NCI-H526 (cell line): ENCODE measurements at regions not wholly inside any gene's neighbourhood (a gene's known extent, or its start where the extent isn't known, plus 50 kb on each side); places are given as distances from the start of the nearest gene placed in this dataset.

Source experiments
- DNase-seq, 2 experiments: peaks; one replicate each; lab custom pipeline; 2025; lab: John Stamatoyannopoulos, UW

GRCh38 chr2:24439971-24440340 is 51.1 kb upstream of the NCOA1 start:
- DNase-seq = peak in 1 of 2 experiments; percentile 4

- no peak for DNase-seq
Measured at GRCh38 chr2:24439280-24439970, 51.6 kb upstream of the NCOA1 start.

GRCh38 chr2:24438106-24438505 is 52.9 kb upstream of the NCOA1 start:
- no peak for DNase-seq

DNA sequence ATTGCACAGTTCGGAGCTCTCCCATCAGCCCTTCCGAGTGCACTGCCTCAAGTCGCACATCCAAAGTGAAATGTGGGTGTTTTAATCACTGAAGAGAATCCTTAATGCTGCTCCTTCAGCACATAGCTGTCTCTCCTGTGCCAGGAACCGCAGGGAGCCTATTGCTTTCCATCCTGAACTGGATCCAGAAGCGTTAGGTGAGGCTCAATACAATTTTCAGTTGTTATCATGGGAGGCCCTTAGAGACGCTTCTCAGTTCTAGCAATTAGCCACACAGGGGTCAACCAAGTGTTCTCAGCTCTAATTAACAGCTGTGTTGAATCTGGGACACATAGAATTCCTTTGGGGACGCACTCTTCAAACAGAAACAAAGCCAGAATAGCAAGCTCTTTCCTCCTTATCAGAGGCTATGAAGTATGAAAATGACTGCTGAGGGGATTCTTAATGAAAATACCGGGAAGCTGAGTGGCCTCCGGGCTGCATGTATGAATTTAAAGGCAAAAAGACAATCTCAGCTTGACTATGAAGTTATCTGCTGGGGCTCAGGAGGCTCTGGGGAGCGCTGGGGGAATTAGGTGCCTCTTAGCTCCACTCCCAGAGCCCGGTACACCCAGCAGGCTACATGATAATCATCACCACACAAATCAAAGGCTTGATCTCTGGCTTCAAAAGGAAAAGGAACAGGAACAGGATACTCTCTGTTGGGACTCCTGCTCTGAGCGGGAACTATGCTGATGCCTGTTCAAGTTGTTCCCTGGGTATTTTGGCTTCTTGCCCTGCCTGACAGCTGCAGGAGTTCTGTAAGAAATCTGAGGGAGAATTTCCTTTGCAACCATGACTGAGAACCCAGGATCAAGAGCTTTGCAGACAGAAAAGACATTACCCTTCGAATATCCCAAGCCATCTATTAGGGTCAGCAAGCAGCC is 55.4 kb upstream of the NCOA1 start:
- no peak for DNase-seq

DNA sequence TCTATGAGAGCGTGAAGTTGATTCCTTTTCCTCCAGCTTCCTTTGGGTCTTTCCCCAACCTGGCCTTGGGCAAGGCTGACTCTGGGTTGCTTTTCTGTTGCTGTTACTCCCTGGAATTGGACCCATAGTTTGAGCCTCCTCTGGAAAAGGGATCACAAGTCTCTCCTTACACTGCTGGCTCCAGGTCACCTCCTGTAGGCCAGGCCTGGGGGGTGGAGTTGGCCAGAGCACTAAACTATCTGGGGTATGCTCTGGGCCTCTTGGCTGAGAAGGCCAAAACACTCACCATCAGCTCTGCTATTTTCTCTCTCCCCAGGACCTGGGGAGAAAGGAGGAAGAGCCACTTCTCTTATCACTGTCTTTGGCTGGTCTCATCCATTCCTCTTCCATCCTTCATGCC is 56.5 kb upstream of the NCOA1 start:
- DNase-seq = no peak

- no peak for DNase-seq
Measured at GRCh38 chr2:24432735-24433134, 58.3 kb upstream of the NCOA1 start.

DNA sequence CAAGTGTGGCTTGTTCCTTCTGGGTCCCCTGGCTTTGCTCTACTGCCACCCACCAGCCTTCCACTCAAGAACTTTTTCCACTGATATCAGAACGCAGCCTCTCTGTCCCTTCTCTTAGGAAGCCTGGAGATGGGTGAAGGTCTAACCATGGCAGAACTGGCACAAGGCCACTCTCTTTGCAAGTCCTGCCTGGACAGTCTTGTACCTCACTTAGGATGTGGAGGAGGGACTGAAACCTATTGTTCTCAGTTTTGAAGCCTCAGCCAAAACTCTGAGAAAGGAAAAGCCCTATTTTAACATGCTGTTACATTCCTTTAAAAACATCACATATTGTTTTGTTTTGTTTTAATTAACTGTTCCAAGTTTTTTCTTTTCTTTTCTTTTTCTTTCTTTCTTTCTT is 58.9 kb upstream of the NCOA1 start:
- no peak for DNase-seq

- no peak for DNase-seq
Measured at GRCh38 chr2:24429197-24430074, 61.6 kb upstream of the NCOA1 start.

GRCh38 chr2:24424387-24424786 is 64.1 kb upstream of the ITSN2 start:
- no peak for DNase-seq

DNA sequence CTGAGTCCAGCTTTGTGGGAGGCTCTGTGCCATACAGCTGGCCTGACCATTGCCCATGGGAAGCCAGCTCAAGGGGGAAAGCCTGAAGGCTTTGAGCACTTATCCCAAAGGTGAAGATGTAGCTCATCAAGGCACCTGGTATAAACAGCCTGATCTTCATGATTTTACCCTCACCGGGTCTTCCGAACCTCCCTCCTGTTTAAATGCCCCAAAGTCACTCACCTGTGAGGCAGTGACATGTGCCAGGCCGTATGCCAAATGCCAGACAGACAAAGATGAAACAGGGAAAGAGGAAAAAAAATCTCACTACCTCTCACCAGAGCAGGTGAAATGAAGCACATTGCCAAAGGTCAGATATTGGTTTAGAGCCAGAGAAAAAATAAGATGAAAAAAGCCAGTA is 62.8 kb upstream of the ITSN2 start:
- DNase-seq = no peak

DNA sequence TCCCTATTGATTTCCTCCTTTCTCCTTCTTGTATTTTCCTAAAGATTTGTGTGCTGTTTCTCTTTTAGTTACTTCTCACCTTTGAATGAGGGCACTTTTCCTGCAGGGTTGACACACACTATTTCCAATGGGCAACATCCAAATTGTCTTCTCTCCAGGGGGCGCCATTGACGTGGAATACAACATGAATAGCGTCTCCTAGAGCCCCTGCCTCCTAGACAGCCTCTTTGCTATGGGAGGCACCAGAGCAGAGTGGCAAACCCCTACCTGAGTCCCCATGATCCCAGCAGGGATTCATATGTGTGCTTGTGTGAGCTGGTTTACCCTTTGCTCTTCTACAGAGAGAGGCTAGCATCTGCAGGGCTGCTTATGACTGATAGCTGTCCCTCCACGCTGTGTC is 61.3 kb upstream of the ITSN2 start:
- peak; percentile 49 to 82 for DNase-seq

- no peak for DNase-seq
Measured at GRCh38 chr2:24420373-24420772, 60.0 kb upstream of the ITSN2 start.

GRCh38 chr2:24418166-24418841 is 58.0 kb upstream of the ITSN2 start:
- DNase-seq = no peak

DNA sequence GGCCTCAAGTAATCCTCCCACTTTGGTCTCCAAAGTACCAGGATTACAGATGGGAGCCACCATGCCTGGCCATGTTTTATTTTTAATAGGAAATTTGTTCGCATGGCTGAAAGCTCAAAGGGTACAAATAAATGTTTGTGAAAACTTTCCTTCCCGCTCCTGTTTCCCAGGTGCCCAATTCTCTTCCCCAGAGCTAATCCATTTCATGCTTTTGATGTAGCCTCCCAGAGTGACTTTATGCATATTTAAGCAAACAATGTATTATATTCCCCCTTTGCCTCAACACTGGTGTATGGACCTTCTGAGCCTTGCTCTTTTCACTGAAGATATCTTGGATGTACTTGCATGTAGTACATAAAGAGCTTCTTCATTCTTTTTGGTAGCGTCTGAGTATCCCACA is 52.5 kb upstream of the ITSN2 start:
- DNase-seq = peak in 1 of 2 experiments; percentile 38

DNA sequence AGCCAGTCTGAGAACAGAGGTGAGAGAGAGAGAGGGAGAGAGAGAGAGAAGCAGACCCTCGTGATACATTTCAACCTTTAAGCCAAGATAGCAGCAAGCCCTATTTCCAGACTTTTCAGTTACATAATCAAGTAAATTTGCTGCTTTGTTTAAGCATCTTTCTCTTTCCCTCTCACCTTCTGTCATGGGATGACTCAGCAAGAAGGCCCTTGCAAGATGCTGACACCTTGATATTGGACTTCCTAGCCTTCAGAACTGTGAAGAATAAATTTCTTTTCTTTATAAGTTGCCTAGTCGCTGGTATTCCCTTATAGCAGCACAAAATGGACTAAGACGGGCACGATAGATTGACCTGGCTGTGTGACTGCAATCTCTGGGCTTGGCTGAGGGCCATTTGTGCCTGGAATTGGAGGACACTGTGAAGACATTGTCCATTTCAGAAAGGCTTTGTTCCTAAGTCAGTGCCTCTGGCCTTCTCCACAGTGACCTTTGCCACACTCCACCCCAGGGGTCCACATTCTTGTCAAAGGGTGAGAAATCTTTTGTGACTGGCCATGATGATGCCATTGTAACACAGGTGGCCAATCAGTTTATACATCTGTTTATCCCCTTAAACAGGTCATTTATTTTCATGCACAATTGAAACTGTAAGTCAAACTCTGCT is 51.3 kb upstream of the ITSN2 start:
- no peak for DNase-seq

GRCh38 chr2:24410976-24411375 is 50.6 kb upstream of the ITSN2 start:
- DNase-seq = no peak

DNA sequence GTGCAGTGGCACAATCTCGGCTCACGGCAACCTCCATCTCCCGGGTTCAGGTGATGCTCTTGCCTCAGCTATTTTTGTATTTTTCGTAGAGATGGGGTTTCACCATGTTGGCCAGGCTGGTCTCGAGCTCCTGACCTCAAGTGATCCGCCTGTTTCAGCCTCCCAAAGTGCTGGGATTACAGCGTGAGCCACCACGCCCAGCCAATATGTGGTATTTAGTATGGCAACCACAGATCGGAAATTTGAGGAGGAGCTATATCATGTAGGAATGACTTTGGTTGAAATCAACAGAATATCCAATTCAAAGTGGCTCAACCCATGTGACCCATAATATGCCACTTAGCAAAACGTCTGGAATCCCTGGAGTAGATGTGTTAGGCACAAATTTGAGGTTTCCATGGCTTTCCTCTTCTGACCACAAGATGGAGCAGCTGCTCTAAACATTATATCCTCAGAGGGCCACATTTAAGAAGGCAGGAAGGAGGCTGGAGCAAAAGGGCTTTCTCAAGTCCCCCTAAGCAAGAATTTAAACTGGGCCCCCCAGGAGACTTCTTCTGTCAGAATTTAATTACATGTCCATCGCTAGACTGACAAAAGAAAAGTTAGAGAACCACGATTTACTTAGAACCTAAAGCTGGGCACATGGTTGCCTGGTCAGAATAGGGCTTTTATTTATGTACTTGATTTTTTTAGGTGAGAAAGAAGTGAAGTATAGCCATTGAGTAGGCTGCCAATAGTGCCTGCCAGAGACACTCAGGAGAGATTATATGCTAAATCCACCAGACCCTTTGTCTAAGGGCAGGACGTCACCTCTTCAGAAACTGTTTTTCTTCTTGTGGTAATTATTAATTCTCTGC is 49.6 kb upstream of the ITSN2 start:
- peak; percentile 44 to 78 for DNase-seq
